ENCODE measurements at regions not wholly inside any gene's neighbourhood (a gene's known extent, or its start where the extent isn't known, plus 50 kb on each side); places are given as distances from the start of the nearest gene placed in this dataset.

DNA sequence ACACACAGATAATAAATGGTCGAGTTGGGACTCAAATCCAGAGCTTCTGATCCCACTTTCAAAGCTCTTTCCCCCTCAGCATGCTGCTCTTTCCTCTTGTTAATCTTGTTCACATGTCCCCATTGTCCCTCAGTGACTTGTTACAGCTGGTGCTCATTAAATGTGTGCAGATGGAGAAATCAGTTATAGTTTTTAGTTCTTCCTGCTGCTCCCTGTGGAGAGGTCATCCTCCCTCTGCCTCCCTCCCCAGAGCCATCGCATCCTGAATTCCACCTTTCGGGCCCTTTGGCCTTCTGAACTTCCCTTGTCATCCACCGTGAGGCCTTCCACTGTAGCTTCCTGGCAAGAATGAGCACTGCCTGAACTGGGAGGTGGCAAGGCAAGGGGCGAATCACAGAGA lies 179.6 kb downstream of the WSCD1 start:
- TF ChIP-seq, protein P1, sequence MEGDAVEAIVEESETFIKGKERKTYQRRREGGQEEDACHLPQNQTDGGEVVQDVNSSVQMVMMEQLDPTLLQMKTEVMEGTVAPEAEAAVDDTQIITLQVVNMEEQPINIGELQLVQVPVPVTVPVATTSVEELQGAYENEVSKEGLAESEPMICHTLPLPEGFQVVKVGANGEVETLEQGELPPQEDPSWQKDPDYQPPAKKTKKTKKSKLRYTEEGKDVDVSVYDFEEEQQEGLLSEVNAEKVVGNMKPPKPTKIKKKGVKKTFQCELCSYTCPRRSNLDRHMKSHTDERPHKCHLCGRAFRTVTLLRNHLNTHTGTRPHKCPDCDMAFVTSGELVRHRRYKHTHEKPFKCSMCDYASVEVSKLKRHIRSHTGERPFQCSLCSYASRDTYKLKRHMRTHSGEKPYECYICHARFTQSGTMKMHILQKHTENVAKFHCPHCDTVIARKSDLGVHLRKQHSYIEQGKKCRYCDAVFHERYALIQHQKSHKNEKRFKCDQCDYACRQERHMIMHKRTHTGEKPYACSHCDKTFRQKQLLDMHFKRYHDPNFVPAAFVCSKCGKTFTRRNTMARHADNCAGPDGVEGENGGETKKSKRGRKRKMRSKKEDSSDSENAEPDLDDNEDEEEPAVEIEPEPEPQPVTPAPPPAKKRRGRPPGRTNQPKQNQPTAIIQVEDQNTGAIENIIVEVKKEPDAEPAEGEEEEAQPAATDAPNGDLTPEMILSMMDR (IDR thresholded peaks at IDR 0.05; ENCODE audit: insufficient read depth, low read depth, low read length): no peak
- TF ChIP-seq EZH2 (IDR thresholded peaks at IDR 0.05; ENCODE audit: insufficient read depth, low read length): no peak
